Limb (tissue), 2 donors: ENCODE measurements at regions not wholly inside any gene's neighbourhood (a gene's known extent, or its start where the extent isn't known, plus 50 kb on each side); places are given as distances from the start of the nearest gene placed in this dataset.

ENCODE experiments used
- DNase-seq, 2 donors: peaks; one replicate each; pipeline ENCODE4 v3.0.0-alpha.2; 2016; ENCODE audit errors: extremely low spot score in 2 of 2

DNA sequence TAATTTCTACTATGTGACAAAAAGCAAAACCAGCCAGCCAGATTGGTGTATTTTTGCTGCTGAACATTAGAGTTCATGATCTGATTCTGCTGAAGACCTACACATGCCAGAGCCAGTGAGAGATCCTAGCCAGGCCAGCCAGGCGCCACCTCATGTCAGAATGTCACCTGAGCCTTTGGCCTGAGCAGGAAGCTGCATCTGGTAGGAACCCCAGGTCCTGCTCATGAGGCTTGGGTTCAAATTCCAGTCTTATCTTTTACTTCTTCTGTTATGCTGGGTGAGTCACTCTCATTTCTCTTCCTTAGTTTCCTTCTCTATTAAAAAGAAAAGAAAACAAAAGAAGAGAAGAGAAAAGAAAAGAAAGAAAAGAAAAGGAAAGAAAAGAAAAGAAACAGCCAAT, 585.1 kb upstream of the CDH5 start:
- no peak for DNase-seq

DNA sequence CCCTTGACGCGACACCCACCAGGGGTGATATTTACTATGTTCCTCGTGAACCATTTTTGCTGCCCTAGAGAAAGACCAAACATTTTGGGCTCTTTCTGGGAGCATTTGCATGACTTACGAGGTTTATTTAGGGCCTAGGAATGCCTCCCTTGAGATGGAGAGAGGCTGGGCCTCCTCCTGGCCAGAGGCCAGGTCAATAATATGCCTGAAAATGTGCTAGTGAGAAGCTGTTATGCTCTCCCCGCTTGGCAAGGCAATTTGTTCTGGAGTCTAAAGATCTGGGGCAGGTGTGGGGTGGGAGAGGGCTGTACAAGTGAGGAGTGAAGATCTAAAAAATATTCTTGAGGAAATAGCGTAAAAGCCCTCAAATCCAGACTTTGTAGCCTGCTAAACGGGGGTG, 587.3 kb upstream of the CDH5 start:
- peak; percentile 30 to 68 for DNase-seq

DNA sequence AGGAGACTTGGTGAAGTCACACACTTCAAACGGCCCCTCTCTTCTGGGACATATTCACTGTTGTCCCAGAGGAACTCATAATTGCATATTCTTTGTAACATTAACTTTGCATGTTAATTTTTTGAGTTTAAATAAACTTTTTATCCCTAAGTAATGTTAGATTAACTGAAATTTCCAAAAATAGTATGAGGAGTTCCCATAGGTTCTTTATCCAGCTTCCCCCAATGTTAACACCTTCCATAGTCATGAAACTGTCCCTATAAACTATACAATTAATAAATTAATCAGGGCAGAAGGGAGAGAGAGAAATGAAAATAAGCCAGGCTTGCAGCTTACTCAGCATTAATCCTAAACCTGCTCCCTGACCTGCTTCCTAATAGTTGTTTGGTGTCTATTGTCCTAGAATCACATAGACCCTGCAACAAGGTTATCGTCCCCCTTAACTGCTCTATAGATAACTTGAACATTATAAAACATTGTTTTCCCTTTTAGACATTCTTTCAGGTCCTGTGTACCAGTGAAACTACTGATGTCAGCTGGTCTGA, 589.8 kb upstream of the CDH5 start:
- no peak for DNase-seq

DNA sequence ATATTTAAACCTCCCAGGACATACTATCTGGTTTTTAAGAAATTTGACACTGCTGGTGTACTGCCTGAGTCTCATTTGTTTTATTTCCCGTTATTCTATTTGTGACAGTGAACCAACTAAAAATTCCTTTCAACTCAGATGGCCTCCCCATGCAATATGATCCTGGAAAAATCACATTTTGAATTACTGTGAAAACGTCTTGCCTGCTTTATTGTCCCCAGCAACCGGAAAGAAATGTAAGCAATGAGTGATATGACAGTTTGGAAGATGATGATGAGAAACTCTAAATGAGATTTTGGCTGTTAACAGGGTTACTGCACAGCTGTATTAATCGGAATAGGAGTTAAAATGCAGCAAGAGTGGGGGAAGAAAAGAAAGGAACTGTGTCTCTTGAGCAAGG, 590.7 kb upstream of the CDH5 start:
- DNase-seq, result no peak

DNA sequence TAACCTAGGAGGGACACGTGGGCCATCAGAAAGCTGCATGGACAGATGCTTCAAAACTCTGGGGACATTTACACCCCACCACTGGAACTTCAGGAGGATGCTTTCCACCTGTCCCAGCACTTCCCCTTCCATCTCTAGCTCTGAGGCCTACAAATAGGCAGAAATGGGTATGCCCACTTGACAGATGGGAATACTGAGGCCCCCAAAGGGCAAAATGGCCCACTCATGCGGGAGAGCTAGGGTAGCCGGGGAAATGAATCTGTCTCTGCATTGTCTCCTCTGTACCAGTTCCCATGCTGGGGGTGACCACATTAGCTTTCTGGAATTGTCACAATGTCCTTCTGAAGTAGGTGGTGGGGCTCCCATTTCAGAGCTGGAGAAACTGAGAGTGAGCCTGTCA, 592.1 kb upstream of the CDH5 start:
- no peak for DNase-seq

DNA sequence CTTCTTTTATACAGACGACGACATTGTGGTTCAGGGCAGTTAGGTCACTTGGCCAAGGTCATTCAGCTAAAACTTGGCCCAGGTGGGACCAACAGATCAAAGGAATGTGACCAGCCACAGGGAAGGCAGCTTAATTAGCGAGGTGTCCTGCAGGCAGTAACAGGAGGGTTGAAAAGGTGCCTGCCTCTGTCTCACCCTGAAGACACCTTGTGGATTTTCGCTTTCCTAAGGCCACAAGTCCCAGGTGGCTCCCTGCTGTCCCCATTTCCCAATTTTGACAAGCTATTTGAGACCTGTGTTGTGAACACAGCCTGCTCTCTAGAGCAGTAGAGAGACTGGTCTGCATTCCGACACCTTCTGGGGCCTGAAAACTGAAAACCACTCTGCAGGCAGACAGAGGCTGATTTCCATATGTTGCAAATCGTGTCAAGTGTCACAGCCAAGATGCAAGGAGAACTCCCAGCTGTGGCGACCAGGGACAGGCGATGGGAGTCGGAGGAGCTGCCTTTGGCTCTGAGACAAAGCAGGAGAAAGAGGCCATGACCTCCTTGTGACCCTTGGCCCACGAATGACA, 593.1 kb upstream of the CDH5 start:
- no peak for DNase-seq

DNA sequence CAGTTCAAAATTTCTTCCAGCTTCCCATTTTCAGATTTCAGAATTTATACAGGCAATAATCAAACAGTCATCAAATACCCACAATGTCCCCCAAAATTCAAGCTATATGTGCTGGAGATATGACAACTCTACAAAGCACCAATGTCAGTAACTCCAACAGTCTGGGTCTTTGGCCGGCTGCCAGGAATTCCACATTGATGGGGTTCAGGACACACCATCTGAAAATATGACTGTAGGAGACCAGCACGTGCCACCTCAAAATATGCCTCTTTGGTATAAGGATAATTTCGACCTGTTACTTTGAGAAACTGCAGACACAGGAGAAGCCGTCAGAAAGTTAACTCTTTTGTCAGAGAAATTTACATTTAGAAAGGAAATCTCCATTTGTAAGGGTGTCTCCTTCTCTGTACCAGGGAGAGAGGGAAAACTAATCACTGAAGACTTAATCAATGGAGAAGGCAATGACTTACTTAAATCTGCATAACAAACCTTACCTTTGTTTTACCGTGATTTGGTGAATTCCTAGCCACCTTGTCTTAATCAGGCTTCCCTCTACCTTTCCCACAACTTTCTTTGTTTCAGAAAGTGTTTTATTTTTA, 594.3 kb upstream of the CDH5 start:
- no peak for DNase-seq

DNA sequence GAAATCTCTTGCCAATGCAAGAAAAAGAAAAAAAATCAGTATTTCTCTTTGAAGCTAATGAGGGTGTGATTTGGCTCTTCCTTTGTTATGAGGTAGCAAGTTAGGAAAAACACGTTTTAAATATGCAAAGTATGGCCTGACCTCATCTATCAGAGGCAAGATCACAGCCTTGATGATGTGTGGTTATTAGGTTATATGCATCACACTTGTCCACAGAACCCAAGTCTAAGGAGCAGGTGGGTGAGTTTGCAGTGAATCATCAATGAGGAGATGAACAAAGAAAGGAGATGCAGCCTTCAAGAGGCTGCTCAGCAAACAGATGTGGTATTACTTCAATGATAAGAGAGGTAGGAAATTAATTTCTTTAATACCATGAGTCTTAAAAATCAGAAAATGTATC, 594.8 kb upstream of the CDH5 start:
- DNase-seq, result no peak

DNA sequence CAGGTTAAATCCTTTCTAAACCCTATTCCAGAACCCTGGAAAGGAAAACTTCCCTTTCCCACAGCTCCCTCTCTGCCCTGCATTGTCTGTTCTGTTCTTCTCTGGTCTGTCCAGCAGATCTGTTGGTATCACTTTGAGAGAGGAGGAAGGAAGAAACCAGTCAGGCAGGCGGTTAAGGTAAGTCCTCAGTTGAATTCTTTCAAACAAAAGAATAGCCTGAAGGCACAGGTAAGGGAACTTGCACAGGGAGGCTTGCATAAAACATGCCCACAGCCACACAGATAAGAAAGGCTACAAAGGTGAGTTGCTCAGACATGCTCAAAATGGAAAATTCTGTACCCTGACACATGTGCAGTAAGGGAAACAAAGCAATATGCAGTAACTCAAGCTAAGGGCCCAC, 595.7 kb upstream of the CDH5 start:
- DNase-seq, result no peak

DNA sequence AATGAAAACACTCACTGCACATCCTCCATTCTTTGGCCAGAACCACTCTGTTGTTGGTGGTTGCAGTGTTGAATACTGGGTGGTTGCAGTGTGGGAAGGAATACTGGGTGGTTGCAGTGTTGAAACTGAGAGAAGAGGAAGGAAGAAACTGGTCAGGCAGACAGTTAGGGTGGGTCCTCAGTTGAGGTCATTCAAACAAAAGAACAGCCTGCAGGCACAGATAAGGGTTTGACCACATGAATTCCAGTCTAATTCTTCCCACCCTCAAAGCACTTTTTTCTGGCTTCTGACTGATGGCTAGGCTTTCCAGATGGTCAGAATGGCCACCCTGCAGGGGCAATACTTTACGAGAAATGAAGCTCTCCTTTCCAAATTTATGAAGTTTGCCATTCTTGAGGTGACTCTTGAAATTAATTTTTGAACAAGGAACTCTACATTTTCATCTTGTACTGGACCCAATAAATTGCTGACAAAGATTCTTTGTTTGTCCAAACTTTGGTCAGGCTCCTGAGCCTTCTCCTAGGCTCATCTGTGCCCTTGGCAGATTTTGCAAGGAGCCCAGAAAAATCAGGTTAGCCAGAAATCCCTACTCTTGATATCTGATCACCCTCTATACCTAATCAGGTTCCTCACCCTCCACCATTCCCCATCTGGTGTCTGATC, 596.6 kb upstream of the CDH5 start:
- DNase-seq, result no peak

DNA sequence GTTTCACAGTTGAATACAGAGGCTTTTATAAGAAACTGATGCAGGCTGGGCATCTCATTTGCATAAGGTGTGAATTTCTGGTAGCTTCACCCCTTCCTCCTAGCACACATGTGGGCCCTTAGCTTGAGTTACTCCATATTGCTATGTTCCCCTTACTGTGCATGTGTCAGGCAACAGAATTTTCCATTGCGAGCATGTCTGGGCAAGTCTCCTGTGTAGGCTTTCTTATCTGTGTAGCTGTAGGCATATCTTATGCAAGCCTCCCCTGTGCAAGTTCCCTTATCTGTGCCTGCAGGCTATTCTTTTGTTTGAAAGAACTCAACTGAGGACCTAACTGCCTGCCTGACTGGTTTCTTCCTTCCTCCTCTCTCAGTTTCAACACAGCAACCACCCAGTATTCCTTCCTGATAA, 597.4 kb upstream of the CDH5 start:
- DNase-seq, result no peak

DNA sequence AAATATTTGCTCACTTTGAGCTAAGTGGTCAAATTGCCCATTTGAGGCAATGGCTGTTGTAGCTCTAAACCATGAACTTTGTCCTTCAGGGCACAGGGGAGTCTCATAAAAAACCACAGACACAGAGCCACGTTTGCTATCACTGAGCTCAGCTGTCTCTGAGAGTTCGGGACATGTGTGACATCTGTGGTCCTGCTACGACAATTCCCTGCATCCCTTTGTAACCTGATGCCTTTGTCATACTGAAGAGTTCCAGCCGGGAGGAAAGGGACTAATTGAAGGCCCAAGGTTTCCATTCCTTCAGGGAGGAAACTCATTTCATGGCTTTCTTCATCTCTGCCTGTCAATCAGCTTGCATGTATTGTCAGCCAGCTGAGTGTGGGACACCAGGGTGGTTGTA, 599.4 kb upstream of the CDH5 start:
- DNase-seq, result no peak

DNA sequence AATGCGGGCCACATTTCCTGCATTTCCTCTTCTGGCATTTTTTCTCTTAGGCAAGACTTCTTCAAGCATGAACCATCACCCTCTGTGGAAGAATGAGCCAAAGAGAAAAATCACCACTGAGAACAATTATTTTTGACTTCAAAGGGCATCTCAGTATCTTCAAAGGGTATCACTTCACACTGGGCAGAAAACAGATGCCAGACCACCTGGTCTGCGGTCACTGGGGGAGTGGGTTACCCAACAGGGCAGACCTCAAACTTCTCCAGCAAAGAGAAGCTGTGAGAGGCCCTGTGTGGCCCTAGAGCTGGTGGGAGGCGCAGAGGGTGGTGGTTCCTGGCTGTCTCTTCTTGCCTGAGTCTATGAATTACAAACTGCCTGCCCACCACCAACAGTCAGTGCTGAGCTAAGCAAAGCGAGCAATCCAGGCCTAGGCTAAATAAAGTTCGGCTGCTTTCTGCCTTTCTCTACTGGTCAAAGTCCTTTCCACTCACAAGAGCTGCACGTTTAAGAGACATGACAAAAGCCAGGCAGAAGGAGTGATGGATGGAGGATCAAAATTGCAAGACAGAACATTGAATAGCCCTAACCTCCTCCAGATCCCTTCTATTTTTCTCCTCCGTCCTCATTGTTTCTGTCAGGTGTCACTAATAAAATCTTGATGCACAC, 602.7 kb upstream of the CDH5 start:
- no peak for DNase-seq

DNA sequence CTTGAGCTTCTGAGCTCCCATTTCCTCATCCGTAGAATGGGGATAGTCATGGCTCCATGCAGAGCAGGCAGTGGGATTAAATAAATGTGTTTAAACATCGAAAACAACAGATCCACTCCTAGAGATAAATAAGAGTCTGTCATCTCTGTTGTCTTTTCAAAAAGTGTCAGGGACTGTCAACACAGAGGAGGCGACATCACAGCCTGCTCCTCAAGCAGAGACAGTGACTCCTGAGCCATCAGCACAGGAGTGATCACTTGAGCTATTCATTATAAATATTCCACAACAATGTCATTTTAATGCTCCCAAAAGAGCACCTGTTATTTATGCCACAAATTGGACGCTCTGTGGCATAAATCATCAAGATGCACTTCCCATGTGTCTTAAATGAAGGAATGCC, 605.6 kb upstream of the CDH5 start:
- no peak for DNase-seq

DNA sequence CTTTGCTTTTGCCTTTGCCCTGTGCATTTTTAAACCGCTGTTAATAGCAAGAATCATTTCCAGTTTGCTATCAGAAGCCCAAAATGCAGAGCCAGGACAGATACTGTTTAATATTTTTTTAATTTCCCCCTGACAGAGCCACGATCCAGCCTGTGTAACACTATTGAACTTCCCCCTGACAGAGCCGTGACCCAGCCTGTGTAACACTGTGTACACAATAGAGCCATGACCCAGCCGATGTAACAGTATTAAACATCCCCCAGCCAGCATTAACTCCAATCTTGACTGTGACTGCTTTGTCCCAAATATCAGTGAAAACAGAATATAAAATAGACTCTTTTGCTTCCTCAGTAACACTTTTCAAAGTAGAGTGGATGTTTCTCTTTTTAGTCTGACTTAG, 607.9 kb upstream of the CDH5 start:
- DNase-seq, result no peak

DNA sequence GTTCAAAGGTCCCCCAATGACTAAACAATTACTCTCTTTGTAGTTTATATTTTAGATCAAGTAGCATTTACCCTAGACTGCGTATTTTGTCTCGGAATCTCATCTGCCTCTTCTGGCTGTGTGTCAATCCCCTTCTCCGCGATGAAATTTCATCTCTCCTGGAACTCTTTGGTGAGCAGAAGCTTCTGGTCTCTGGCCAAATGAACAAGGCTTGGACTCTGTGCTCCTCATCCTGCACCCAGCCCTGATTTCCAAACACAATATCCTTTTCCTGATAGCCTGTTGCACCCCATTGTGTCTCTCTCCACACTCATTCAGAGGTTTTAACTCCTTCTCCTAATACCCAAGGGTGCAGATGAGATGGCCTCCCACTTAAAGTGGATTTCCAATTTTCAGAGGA, 609.4 kb upstream of the CDH5 start:
- no peak for DNase-seq

DNA sequence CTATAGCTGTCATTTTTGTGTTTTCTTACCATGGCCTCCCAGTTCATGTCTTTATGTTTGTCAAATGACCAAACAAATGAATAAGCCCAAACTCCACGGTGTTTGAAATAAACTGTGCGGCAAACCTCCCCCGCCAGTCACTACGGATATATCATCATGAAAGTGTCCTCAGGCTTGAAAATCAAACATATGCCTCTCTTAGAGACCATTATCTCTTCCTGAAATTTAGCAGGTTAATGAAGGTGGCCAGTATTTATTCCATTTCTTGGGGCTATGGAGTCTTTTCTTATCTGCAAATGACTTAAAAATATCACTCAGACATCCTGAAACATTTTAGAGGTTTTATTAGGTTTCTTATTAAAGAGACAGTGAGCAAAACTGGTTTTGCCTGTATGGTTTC, 610.3 kb upstream of the CDH5 start:
- DNase-seq, result no peak

DNA sequence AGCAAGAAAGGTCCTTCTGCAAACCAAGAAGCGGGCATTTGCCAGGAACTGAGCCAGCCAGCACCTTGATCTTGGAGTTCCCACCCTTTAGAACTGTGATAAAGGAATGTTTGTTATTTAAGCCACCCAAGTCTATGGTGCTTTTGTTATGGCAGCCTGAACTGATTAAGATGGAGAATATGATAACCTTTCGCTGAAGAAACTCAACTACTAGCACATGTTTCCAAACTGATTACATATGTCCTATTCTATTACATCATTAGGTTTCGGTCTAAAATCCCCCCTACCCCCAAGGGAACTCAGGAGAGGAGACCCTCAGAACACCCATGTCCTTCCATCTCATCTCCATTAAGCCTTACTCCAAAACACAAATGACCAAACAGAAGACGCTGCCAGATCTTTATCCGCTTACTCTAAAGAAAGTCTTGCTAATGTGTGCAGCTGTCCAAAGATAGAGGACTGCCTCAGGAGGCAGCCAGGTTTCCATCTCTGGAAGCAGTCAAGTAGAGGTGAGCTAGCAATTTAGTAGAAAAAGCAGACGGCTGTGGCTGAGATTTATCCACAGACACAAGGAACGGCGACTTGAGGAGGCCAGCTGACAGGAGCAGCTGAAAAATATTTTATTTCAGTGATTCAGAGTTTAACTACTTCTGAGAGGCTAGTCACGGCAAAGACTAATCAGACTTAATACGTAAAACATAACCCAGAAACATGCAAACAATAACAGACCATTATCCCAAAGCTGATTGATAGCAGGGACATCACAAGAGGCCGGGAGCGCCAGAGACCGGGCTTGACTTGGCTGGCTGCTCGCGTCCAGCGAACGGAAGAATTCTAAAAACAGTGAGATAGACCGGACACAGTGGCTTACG, 611.4 kb upstream of the CDH5 start:
- DNase-seq, result peak; percentile 50 to 56

DNA sequence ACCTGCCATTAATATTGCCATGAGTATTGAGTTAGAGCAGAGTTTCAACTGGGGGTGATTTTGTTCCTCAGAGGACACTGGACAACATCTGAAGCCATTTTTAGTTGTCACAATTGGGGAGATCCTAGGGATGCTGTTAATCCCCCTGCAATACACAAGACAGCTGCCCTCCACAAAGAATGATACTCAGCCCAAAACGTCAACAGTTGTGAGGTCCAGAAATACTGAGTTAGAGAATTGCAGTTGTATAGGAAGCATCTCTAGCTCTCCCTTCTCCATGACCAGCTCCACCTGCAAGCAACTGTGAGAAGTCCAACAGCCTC, 614.0 kb upstream of the CDH5 start:
- DNase-seq, result no peak

DNA sequence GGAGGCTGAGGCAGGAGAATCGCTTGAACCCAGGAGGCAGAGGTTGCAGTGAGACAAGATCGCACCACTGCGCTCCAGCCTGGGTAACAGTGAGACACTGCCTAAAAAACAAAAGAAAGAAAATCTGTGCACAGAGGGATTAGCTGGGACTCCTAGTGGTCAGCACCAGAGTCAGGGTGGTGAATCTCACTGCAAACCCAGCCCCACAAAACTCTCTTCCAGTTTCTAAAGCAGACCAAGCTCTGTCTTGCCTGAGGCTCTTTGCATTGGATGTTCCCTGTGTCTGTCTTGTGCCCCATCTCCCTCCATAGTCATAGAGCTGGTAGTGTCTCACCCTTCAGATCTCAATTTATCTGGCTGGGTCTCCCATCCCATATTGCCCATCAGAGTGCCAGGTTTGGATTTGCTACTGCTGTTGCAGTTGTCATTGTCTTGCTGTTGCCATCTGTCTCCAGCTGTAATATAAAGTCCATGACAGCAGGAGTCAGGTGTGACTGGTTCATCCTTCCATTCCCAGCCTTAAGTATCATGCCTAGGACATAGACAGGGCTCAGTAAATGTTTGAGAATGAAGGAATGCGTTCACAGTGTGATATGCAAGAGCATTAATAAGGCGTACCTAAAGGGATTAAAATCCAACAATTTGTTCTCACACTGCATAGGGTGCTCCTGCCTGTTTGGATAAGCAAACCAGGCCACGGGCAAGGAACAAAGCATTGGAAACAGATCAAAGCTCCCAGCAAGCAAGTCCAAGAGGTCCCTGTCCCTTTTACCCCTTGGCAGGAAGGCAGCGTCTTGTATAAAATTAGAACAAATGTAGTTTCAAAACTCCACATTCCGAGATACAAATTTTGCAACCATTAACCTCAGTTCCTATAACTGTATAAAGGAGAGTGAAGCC, 614.6 kb upstream of the CDH5 start:
- DNase-seq, result no peak

DNA sequence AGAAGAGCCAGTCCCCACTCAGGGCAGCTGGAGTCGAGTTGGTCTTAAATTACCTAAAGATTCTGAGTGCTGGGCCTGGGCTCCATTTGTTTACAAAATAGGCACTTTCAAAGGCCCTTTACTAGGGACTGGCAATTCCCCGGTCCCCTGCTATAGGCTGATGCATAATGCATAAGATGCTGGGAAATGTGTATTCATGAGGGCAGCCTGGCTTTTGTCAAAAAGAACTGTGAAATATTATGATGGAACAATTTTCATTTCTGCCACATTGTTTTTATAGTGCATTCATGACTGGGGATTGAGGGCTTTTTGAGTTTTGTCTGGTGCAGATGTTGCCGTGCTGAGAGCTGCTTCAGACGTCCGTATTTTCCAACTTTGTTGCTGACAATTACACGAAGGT, 617.0 kb upstream of the CDH5 start:
- DNase-seq, result no peak
